HG03108 (cell line): ENCODE measurements at regions not wholly inside any gene's neighbourhood (a gene's known extent, or its start where the extent isn't known, plus 50 kb on each side); places are given as distances from the start of the nearest gene placed in this dataset.
"Not testable (repeated sequence)": the region's sequence is repeated elsewhere in the genome, so short reads cannot be mapped to it uniquely, and the experiment has no call there.

Experiments used
- ATAC-seq: cut with Tn5 transposase; IDR thresholded peaks from one replicate; pipeline ENCODE4 v1.9.1; 2021; ENCODE audit warnings: moderate library complexity; ENCODE audit not compliant: unreplicated experiment

DNA sequence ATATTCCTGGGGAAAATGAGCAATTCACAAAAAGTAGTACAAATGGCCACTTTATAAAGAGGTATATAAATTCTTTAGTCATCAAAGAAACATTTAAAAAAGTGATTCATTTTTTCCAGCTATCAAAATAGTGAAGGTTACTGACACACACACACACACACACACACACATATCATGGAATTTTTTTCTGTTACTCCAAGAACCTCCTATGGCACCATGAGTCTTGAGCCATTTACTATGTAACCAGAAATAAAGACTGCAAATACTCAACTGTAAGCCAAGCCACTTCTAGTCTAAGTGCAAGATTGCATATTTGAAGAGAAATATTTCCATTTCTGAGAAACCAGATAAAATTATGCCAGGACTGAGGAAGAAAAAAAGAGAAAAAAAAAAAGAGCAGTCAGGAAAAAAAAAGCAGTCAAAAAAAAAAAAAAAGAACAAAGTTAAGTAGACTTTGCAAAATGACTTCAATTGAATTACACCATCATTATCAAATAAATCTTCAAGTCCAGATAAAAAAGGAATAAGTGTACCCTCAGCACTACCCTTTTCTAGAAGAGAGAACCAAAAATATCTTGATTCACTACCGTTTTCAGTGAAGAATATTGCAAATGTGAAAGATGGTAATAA is 275.7 kb downstream of the DAD1 start:
- ATAC-seq, result no peak

DNA sequence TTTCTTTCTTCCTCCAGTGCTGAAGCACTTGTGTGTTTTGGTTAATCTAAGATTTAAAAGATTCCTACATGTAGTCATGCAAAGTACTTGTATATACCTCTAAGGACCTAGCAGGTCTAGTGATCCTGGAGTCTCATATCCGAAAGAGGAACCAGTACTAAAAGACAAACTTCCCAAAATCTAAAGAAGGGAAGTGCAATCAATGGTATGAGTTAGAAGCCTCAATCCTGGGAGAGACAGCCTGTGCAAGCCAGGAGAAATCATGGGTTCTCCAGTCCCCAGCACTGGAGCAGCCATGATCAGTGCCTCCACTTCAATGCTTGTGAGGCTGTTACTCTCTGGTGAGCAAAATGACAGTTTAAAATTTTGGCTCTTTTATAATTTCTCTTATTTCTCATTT is 277.4 kb downstream of the DAD1 start:
- no peak for ATAC-seq

DNA sequence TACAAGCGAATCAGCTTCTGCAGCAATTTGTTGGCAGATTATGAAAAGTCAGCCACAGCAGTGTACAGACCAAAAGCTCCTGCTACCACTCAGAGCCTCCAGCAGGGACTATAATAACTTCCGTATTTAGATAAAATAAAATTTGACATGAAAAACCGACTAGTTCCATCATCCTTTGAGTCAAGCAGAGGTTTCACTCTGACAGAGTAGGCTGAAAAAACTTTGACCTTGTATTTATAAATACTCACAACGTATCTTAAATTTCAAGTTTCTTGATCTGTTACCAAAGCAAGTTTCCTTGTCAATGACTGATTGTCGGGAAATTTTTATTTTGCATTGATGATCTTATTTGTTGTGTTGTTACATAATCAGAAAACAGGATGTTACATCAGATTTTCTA is 283.4 kb downstream of the DAD1 start:
- ATAC-seq, result no peak

DNA sequence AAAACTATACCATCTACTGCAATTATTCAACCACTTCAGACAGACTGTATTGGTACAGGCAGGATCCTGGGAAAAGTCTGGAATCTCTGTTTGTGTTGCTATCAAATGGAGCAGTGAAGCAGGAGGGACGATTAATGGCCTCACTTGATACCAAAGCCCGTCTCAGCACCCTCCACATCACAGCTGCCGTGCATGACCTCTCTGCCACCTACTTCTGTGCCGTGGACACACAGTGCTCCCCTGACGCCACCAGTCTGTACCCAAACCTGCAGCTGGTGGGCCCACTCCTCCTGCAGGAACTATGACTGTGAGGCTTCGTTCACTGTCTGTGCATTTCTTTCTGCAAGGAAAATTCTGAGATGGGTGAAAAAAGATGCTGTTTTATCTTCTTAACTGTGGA is 284.7 kb downstream of the DAD1 start:
- ATAC-seq, result no peak

DNA sequence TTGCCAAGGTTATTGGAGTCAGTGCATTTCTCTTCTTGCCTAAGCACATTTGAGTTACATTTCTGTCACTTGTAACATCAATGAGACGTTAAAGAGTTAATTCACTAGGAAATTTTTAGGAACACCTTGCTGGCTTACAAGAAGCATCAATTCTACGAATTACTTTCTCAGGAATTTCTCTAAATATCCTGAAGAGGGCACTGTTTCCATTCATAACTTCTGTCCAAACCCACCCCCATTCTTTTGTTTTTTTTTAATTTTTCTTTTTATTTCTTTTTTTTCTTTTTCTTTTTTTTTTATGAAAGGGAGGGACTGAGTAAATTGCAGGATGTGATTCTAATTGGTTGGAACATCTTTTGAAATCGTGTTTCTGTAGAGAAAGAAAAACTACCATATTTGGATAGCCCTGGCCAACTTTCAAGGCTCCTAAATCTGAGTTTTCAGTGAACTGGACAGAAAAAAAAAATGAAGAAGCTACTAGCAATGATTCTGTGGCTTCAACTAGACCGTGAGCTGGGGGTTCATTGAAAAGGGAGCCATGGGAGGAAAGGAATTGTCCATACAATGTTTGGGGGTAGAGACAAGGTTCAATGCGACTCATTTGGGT is 285.3 kb downstream of the DAD1 start:
- ATAC-seq, result no peak

DNA sequence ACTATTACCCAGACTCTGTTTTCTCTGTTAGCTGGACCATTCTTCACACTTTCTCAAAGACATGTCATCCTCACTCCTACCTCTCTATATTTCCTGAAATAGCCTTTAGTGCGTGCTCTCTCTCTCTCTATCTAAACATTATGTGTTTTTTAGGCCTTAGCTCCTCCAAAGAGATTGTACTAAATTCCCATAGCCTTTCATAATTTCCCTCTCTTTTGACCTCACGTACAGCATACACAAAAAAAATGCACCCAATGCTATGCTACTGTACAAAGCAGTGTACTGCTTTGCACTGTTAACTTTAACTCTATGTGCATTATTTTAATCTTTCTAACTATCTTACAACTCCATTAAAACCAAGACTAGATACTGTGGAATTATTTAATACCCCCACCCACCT is 288.4 kb downstream of the DAD1 start:
- no peak for ATAC-seq

DNA sequence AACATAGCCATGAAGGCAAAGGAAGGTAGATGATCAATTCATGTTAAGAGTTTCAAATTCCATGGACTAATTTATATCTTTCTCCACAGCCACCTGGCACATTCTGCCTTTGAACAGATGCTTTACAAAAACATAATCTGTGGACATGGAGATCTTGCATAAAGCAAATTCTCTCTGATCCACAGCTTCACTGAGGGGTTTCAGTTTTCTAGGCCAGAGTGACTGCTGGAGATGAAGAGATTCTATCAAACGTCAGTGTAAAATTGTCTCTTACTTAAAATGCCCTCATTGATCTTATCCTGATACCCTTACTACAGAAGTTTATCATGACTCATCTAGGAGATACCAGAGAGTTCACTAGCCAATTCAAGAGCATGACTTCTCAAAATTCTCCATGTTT is 291.6 kb downstream of the DAD1 start:
- no peak for ATAC-seq

DNA sequence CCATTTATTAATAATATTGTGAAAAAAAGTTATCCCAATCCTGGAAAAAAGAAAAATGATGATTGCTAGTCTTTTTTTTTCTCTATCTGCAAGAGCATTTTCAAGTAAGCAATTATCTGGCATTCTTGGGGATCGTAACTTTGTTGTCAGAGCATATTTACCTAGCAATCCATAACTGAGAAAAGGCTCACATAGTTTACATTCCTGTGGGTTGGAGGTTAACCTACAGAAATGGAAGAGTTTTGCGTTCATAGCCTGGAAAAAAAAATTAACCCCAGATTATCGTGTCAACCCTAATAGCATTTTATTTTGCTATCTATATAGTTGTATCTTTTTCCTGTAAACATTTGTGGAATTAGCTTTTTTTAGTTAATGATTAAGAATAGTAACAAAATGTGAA is 292.3 kb downstream of the DAD1 start:
- ATAC-seq, result no peak

DNA sequence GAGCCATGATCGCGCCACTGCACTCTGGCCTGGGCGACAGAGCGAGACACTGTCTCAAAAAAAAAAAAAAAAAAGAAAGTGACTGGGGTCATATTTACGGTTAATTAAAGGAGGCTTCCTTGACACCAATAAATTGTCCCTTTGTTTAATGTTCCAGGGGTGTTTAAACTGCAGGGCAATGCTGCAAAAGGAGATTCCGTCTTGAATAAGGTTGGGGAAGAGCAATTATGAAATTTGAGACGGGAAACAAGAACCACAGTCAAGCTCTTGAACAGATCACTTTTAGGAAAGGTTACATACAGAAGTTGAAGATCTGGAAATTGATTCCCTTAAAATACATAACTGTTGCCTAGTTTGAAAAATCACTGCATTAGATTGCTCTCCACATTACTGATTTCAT is 292.9 kb downstream of the DAD1 start:
- ATAC-seq, result no peak

DNA sequence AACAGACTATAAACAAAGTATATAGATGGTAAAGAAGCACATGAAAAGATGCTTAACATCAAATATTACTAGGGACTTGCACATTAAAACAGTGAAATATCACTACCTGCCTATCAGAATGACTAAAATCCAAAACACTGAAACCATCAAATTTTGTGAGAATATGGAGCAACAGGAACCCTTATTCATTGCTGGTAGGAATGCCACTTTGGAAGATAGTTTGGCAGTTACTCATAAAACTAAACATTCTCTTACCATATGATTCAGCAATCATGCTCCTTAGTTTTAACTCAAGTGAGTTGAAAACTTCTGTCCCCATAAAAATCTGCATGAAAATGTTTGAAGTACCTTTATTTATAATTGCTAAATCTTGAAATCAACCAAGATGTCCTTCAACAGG is 297.6 kb downstream of the DAD1 start:
- no peak for ATAC-seq

DNA sequence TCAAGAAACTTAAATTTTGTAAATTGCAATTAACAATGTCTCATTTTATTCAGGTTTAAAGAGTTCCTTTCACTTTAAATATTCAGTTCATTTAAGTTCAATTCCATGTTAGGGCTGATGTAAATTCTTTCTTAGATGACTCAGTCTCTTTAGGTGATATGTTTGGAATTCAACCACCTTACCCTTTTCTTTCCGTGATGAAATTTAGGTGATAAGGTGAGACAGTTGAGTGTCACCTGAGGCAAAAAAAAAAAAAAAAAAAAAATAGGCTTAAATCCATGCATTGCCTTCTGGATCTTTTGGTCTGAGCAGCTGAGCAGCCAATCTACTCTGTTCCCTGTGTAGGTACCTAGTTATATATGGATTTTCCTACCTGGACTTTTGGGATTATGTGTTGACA is 299.5 kb downstream of the DAD1 start:
- ATAC-seq, result no peak

DNA sequence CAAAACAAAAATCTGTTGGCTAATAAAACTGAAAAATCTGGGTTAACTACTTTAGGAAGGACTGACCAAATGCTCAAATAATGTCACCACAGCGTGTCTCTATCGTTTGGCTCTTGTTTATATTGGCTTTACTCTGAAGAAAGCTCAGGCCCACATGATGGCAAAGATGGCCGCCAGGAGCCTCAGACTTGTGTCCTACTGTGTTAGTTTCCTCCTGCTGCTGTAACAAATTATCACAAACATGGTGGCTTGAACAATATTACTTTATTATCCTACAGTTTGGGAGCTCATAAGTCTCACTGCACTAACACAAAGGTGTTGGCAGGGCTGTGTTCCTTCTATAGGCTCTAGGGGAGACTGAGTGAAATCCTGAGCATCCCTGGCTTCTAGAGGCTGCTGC is 303.0 kb downstream of the DAD1 start:
- no peak for ATAC-seq

DNA sequence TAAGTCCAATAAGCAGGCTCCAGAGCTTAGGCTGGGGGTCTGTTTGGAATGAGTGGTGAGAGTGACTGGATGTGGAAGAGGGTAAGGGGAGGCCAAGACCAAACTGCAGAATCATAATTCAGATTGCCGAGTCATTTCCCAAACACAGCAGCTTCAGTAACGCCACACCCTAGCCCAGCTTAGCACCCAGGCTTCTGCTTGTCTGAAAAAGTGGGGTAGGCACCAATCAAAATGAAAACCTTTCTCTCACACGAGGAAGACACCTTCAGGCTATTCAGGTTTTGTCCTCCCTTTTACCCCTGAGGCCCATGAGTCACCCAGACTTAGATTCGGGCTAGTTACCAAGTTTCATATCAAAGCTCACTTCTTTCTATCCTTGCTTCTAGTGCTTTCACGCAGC is 306.1 kb downstream of the DAD1 start:
- no peak for ATAC-seq

DNA sequence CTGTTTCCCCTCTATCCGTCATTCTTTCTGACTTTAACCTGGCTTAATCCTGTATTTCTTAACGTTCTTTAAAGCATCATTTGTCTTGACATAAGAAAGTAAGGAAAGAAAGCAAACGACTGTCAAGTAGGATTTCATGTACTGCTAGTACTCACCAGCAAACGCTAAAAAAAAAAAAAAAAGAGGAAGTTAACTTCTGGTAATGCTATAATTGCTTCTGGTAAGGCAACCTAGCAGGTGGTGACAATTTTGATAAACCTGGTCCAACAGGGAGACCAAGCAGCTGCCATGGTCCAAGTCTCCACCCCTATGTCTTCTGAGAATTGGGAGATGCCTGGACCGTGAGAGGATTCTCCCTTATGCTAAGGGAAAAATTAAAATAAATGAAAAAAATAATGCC is 306.6 kb downstream of the DAD1 start:
- no peak for ATAC-seq

DNA sequence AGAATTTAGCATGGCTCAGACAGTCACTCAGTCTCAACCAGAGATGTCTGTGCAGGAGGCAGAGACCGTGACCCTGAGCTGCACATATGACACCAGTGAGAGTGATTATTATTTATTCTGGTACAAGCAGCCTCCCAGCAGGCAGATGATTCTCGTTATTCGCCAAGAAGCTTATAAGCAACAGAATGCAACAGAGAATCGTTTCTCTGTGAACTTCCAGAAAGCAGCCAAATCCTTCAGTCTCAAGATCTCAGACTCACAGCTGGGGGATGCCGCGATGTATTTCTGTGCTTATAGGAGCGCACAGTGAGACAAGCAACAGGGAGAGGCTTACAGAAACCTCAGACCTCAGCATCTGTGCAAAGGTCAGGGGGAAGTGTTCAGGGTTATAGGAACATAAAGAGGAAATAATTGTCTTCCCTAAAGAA is 307.6 kb downstream of the DAD1 start:
- not testable (repeated sequence) for ATAC-seq

DNA sequence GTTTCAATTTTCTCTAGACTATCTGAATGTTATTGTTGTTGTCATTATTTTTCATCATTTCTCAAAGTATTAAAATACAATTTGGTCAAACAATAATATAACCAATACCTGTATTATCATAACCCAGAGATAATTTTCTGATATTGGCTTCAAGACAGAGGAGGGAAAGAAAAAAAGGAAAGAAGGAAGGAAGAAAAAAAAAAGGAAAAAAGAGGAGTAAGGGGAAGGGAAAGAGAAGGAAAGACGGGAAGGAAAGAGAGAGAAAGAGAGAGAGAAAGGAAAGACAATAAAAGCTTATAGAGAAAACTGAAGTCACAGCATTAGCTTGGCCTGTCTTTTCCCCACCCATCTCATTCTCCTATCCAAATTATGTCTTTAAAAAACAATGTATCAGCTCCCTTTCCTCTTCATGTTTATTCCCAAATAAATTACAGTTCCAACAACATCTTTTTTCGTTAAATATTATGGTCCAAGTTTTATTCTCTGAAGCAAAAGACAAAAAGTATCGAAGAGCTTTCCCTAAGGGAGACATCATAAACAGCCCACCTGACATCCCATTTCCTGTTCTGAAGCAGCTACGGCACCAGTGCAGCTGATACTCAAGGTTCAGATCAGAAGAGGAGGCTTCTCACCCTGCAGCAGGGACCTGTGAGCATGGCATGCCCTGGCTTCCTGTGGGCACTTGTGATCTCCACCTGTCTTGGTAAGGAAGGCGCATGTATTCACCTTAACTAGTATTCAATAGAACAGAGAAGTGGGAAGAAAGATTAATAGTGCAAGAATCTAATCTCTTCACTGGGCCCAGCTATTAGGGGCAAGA is 308.3 kb downstream of the DAD1 start:
- ATAC-seq, result no peak

DNA sequence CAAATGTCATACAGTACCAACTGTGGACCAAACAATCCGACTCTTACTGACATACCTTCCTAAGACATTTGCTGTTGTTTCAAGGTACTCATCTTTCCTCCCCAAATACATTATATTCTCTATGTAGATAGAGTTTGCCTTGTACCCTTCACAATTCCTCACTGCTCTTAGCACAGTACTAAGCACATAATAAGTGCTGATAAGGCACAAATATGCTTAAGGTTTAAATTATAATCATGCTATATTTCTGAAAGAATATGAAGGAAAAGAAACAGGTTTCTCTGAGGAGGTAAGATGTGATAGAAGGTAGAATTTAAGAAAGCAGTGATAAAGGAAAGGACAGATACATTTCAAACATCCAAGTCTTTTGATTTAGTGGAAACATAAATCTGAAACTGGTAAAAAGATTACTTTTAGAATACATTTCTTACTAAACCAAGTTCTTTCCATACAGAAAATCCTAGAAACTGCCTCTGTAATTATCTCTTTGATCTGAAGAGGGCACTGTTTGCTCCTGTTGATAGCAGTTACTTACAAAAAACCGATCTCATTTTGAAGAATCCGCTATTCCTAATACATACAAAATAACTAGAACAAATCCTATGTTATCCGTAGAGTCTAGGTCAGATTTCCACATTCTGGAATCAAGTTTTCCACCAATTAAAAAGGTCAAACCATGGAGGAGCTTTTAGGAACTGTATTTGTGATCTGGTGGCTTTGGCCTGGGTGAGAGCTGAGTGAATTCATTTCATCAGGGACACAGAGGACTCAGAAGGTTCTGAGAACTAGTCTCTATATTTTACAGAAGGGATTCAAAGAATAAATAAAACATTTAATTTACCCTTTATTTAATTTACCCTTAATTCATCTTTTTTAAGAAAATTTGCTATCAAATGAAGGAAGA is 311.9 kb downstream of the DAD1 start:
- ATAC-seq, result no peak

DNA sequence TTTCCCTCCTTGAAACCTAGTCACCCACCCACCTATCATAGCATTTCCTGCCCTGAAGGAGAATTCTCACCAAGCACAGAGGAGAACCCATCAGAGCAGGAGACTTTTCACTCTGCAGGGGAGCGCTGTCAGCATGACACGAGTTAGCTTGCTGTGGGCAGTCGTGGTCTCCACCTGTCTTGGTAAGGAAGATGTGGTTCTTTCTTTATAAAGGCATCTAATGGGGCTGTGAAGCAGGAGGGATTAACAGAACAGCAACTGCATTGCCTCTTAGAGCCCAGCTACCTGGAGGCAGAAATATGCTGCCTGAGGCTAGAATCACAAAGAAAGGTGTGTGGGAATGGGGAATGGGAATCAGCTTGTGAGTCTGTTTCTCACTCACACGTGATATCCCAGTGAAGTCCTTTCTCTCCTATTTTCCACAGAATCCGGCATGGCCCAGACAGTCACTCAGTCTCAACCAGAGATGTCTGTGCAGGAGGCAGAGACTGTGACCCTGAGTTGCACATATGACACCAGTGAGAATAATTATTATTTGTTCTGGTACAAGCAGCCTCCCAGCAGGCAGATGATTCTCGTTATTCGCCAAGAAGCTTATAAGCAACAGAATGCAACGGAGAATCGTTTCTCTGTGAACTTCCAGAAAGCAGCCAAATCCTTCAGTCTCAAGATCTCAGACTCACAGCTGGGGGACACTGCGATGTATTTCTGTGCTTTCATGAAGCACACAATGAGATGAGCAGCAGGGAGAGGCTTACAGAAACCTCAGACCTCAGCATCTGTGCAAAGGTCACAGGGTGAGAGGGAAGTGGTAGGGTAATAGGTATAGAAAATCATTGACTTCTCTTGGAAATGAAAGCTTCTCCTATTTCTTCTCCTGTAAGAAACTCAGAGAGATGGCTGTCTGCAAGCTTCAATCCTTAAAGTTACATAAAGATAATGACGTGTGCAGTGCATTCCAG is 316.9 kb downstream of the DAD1 start:
- ATAC-seq, result no peak

DNA sequence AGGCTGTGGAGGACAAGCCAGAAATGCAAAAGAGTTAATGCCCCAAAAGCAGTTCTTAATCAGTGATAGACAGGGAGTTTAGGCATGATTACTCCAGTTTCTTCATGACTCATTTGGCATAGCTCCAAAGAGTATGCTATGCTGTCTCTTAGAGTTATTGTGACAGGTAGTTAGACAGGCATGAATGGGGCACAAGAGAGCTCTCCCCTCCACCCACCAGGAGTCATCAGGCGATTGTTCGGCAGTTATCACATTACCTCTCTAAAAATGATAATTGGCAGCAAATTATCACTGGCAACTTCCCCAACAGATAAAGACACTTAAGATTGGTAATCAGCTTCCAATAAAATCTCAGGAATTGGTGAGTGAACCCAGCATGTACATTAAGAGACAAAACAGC is 320.1 kb downstream of the DAD1 start:
- no peak for ATAC-seq

DNA sequence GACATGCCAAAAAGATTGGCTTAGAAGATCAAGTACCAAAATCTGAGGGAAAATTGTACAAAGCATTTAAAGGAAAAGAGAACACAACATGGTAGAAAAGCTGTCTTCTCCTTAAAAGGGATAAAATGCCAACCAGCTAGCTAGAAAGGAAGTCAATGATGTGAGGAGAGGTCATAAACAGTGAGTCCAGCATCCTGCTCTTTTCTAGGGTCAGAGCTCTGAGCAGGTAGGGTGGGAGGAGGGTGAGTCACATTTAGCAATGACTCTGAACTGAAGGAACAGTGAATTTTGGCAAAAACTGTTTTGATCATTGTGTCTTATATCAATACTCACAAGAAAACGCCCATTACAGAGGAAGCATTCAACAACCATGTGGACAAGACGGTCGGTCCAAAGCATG is 322.3 kb downstream of the DAD1 start:
- no peak for ATAC-seq
